GM23338 (cell line): ENCODE measurements at regions not wholly inside any gene's neighbourhood (a gene's known extent, or its start where the extent isn't known, plus 50 kb on each side); places are given as distances from the start of the nearest gene placed in this dataset.
"Not testable (repeated sequence)": the region's sequence is repeated elsewhere in the genome, so short reads cannot be mapped to it uniquely, and the experiment has no call there.

Experiments used
- ATAC-seq: fragments of 200-7000 bp; cut with Tn5 transposase; 3 replicates; pipeline ENCODE4 v1.9.1; 2020
- DNase-seq: peaks from one replicate; pipeline ENCODE4 v3.0.0-alpha.2; 2015; ENCODE audit warnings: low spot score
- H2AFZ ChIP-seq: fragments of 200-600 bp; sonication (generic); 2 replicates; pipeline ENCODE4 v1.8.0; 2016; ENCODE audit warnings: antibody characterized with exemption, mild to moderate bottlenecking, moderate library complexity
- H3F3A ChIP-seq: fragments of 200-600 bp; sonication (generic); replicated peaks from 2 replicates; pipeline ENCODE4 v1.8.0; 2017; ENCODE audit warnings: antibody characterized with exemption, mixed run types, low read depth
- H3K27ac ChIP-seq: fragments of 200-600 bp; sonication (generic); 2 replicates; pipeline ENCODE4 v1.6.1; 2016; ENCODE audit warnings: low read depth
- H3K27me3 ChIP-seq: fragments of 200-600 bp; sonication (generic); 2 replicates; pipeline ENCODE4 v1.8.0; 2016; ENCODE audit warnings: mild to moderate bottlenecking, mixed run types, moderate library complexity; ENCODE audit not compliant: insufficient read depth
- H3K36me3 ChIP-seq: fragments of 200-600 bp; sonication (generic); 2 replicates; pipeline ENCODE4 v1.8.0; 2016; ENCODE audit warnings: mild to moderate bottlenecking; ENCODE audit not compliant: insufficient read depth
- H3K4me1 ChIP-seq: fragments of 200-600 bp; sonication (generic); 2 replicates; pipeline ENCODE4 v1.8.0; 2016; ENCODE audit warnings: mild to moderate bottlenecking, moderate library complexity; ENCODE audit not compliant: insufficient read depth
- H3K4me2 ChIP-seq: fragments of 200-600 bp; sonication (generic); 2 replicates; pipeline ENCODE4 v1.7.1; 2017; ENCODE audit warnings: mixed run types
- H3K4me3 ChIP-seq: fragments of 200-600 bp; sonication (generic); 2 replicates; pipeline ENCODE4 v1.6.1; 2016; ENCODE audit warnings: mixed run types
- H3K79me2 ChIP-seq: fragments of 200-600 bp; sonication (generic); replicated peaks from 2 replicates; pipeline ENCODE4 v1.8.0; 2017; ENCODE audit warnings: mild to moderate bottlenecking; ENCODE audit not compliant: insufficient read depth
- H3K9me2 ChIP-seq: fragments of 200-600 bp; sonication (generic); 2 replicates; pipeline ENCODE4 v1.8.0; 2017; ENCODE audit not compliant: insufficient read depth
- H4K20me1 ChIP-seq: fragments of 200-600 bp; sonication (generic); replicated peaks from 2 replicates; pipeline ENCODE4 v1.8.0; 2017; ENCODE audit warnings: mild to moderate bottlenecking; ENCODE audit not compliant: insufficient read depth
- H3K27ac Mint-ChIP-seq: 2 replicates; pipeline ENCODE4 v1.8.0; 2020; ENCODE audit warnings: inconsistent platforms, mild to moderate bottlenecking, moderate library complexity, mixed read lengths
- H3K27me3 Mint-ChIP-seq: 3 replicates; pipeline ENCODE4 v1.8.0; 2022; ENCODE audit warnings: low read depth, mild to moderate bottlenecking, moderate library complexity, mixed read lengths, inconsistent platforms; ENCODE audit not compliant: insufficient read depth, poor library complexity
- H3K36me3 Mint-ChIP-seq: 3 replicates; pipeline ENCODE4 v1.8.0; 2021; ENCODE audit warnings: low read depth, mild to moderate bottlenecking, inconsistent platforms, moderate library complexity, mixed read lengths
- H3K4me1 Mint-ChIP-seq: 3 replicates; pipeline ENCODE4 v1.8.0; 2020; ENCODE audit warnings: mild to moderate bottlenecking, inconsistent platforms, mixed read lengths
- H3K4me3 Mint-ChIP-seq: 3 replicates; pipeline ENCODE4 v1.8.0; 2021; ENCODE audit warnings: moderate library complexity, mild to moderate bottlenecking, inconsistent platforms, mixed read lengths
- H3K9me3 Mint-ChIP-seq: 3 replicates; pipeline ENCODE4 v1.8.0; 2020; ENCODE audit warnings: moderate library complexity, mild to moderate bottlenecking, inconsistent platforms, mixed read lengths
- CREB1 ChIP-seq: fragments of 250-450 bp; sonication (Bioruptor Pico); IDR thresholded peaks from 2 replicates; pipeline ENCODE4 v1.5.0; 2020; ENCODE audit warnings: low read depth, mild to moderate bottlenecking, moderate library complexity
- ETS1 ChIP-seq: IDR thresholded peaks from 2 replicates; pipeline ENCODE4 v1.6.1; 2016; ENCODE audit warnings: antibody characterized with exemption
- EZH2 ChIP-seq: fragments of 200-600 bp; sonication (generic); IDR thresholded peaks from one replicate; pipeline ENCODE4 v1.8.0; 2017; ENCODE audit warnings: antibody characterized with exemption, mild to moderate bottlenecking, low read depth; ENCODE audit not compliant: unreplicated experiment
- EZH2phosphoT487 ChIP-seq: fragments of 200-600 bp; sonication (generic); IDR thresholded peaks from one replicate; pipeline ENCODE4 v1.8.1; 2018; ENCODE audit warnings: antibody characterized with exemption; ENCODE audit not compliant: unreplicated experiment
- JUNB ChIP-seq: IDR thresholded peaks from one replicate; pipeline ENCODE4 v1.6.1; 2016; ENCODE audit warnings: antibody characterized with exemption; ENCODE audit not compliant: unreplicated experiment
- NANOG ChIP-seq: IDR thresholded peaks from 2 replicates; pipeline ENCODE4 v1.6.1; 2016; ENCODE audit warnings: antibody characterized with exemption, borderline replicate concordance
- POLR2AphosphoS5 ChIP-seq: IDR thresholded peaks from 2 replicates; pipeline ENCODE4 v1.6.1; 2016; ENCODE audit warnings: antibody characterized with exemption, low read depth
- STAT1 ChIP-seq: IDR thresholded peaks from one replicate; pipeline ENCODE4 v1.6.1; 2016; ENCODE audit warnings: antibody characterized with exemption; ENCODE audit not compliant: unreplicated experiment
- ZNF114 ChIP-seq: fragments of 250-450 bp; sonication (Bioruptor Pico); IDR thresholded peaks from 2 replicates; pipeline ENCODE4 v1.5.0; 2020; ENCODE audit warnings: mild to moderate bottlenecking, moderate library complexity
- ZNF331 ChIP-seq: fragments of 250-450 bp; sonication (Bioruptor Pico); IDR thresholded peaks from 2 replicates; pipeline ENCODE4 v1.5.0; 2020; ENCODE audit warnings: low read depth, mild to moderate bottlenecking, moderate library complexity
- ZNF462 ChIP-seq: fragments of 250-450 bp; sonication (Bioruptor Pico); IDR thresholded peaks from 2 replicates; pipeline ENCODE4 v1.5.0; 2020; ENCODE audit warnings: mild to moderate bottlenecking, moderate library complexity

GRCh38 chr3:76311941-76312340, 526.6 kb upstream of the ZNF717 start (continued):
- TF ChIP-seq ZNF462 (CRISPR knock-in tag) (no peak), ZNF331 (CRISPR knock-in tag) (no peak), JUNB (no peak), STAT1 (no peak), POLR2AphosphoS5 (no peak), EZH2 (no peak), CREB1 (CRISPR knock-in tag) (no peak), ETS1 (no peak), EZH2phosphoT487 (no peak), ZNF114 (CRISPR knock-in tag) (no peak), NANOG (no peak)

- H3K36me3 ChIP-seq, H3K27ac ChIP-seq, ATAC-seq, H3F3A ChIP-seq, H3K27me3 ChIP-seq, H3K27me3 Mint-ChIP-seq, H3K36me3 Mint-ChIP-seq, H3K9me3 Mint-ChIP-seq, H3K4me3 ChIP-seq, H3K79me2 ChIP-seq, H3K4me2 ChIP-seq, H3K9me2 ChIP-seq, DNase-seq, H2AFZ ChIP-seq, H3K4me1 ChIP-seq, H4K20me1 ChIP-seq, H3K4me3 Mint-ChIP-seq, H3K27ac Mint-ChIP-seq: not testable (repeated sequence)
- H3K4me1 Mint-ChIP-seq: peaks cover 15% of the 10 kb centered on the region; the same call in 2 of the 3 replicates
Measured at GRCh38 chr3:76315906-76316305, 530.6 kb upstream of the ZNF717 start.
